ENCODE measurements at regions not wholly inside any gene's neighbourhood (a gene's known extent, or its start where the extent isn't known, plus 50 kb on each side); places are given as distances from the start of the nearest gene placed in this dataset.

DNA sequence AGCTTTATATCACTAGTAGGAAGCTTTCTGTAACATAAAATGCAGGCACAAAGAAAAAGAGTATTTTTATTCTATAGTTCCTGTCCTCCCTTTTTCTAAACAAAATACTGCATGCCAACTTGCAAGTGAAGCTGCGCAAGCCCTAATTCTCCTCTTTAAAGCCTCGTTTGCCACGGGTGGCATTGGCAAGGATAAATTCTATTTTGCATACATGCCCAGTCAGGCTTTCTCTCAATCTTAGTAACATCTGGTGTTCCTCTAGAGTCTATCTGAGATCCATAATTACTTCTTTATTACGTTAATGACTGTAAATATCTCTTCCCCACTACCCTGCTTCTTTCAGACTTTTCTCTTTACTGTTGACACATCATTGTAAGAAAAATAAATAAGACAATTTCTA lies 97.1 kb upstream of the DAAM1 start:
- intact Hi-C loops (cut with micrococcal nuclease): no loop called here
- H3K9me3 Mint-ChIP-seq: no peaks in the 10 kb centered on the region
- no peak overlapping the region for H3K27ac Mint-ChIP-seq
- H3K4me1 Mint-ChIP-seq: no peaks in the 10 kb centered on the region
- H3K27me3 Mint-ChIP-seq: peaks cover 2% of the 10 kb centered on the region
- no peak overlapping the region for H3K4me3 Mint-ChIP-seq
- H3K36me3 Mint-ChIP-seq (ENCODE audit: low read depth): no peaks in the 10 kb centered on the region
- DNase-seq: no peak

DNA sequence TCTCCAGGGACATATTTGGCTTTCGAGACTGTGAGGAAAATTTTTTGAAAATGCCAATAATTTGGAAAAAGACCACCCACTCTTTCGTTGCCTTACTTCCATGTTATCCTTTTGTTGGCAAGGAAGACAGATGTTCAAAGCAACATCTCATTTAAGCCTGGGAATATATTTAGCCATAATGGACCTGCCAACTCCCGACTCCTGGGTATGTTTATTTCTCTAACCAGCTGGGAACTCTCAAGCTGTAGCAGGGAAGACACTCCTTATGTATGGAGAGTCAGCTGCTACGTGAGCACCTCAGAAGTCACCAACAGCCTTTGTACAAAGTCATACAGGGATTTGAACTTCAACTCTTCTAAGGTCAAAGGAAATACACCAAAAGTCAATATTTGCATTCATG lies 96.5 kb upstream of the DAAM1 start:
- no peaks in the 10 kb centered on the region for H3K9me3 Mint-ChIP-seq
- H3K27me3 Mint-ChIP-seq: peaks cover 2% of the 10 kb centered on the region
- H3K4me1 Mint-ChIP-seq: no peaks in the 10 kb centered on the region
- DNase-seq: no peak
- no peak overlapping the region for H3K4me3 Mint-ChIP-seq
- no peak overlapping the region for H3K27ac Mint-ChIP-seq
- H3K36me3 Mint-ChIP-seq (ENCODE audit: low read depth): no peaks in the 10 kb centered on the region
- intact Hi-C loops (cut with micrococcal nuclease): no loop called here

DNA sequence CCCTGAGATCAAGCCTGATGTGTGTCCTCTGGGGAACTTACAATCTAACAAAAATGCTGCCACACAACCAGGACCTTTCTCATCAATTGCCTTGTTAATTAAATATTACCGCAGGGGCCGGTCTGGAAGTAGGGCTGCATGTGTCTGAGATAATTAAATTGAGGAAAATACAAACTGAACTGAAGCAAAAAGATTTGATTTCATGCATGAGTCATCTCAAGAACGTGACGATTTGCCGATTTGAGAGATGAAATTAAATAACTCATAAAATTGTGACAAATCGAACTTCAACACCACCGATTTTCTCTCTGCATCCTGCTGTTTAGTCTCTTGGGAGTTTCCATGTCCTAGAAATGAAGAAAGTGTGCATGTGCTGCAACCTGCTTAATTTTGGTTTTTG lies 94.6 kb upstream of the DAAM1 start:
- no peaks in the 10 kb centered on the region for H3K4me1 Mint-ChIP-seq
- no peak overlapping the region for H3K4me3 Mint-ChIP-seq
- H3K36me3 Mint-ChIP-seq (ENCODE audit: low read depth): no peaks in the 10 kb centered on the region
- H3K27me3 Mint-ChIP-seq: peaks cover 2% of the 10 kb centered on the region
- no peaks in the 10 kb centered on the region for H3K9me3 Mint-ChIP-seq
- no peak overlapping the region for H3K27ac Mint-ChIP-seq
- DNase-seq: no peak
- intact Hi-C loops (cut with micrococcal nuclease): no loop called here

- H3K4me1 Mint-ChIP-seq: no peaks in the 10 kb centered on the region
- DNase-seq: no peak
- H3K9me3 Mint-ChIP-seq: no peaks in the 10 kb centered on the region
- H3K4me3 Mint-ChIP-seq: no peak overlapping the region
- intact Hi-C loops (cut with micrococcal nuclease): no loop called here
- H3K27ac Mint-ChIP-seq: no peak overlapping the region
- H3K27me3 Mint-ChIP-seq: peaks cover 6% of the 10 kb centered on the region
- no peaks in the 10 kb centered on the region for H3K36me3 Mint-ChIP-seq (ENCODE audit: low read depth)
Observed at GRCh38 chr14:59096303-59096702, 92.2 kb upstream of the DAAM1 start.

- Mint-ChIP-seq H3K36me3 (ENCODE audit: low read depth) (no peaks in the 10 kb centered on the region), H3K4me3 (no peak overlapping the region), H3K27me3 (peaks cover 7% of the 10 kb centered on the region), H3K27ac (no peak overlapping the region), H3K9me3 (no peaks in the 10 kb centered on the region), H3K4me1 (no peaks in the 10 kb centered on the region)
- DNase-seq: no peak
- intact Hi-C loops (cut with micrococcal nuclease): no loop called here
Observed at GRCh38 chr14:59097681-59098080, 90.8 kb upstream of the DAAM1 start.

DNA sequence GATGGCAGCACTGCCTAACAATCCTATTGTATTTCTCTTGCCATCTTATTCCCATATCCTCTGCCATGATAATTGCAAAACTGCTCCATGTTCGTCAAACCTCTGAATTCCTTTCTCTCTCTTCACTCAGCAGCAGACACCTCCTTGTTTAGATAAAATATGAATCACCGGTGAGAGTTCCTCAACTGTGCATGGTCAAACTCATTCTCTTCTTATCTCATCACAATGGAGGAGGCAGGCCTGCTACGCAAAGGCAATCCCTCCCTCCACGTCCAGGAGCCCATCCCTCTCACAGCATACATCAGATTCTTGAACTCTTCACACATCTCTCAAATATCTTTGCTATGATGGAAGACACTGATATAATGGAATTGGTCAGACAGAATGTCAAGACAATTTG lies 90.1 kb upstream of the DAAM1 start:
- Mint-ChIP-seq H3K9me3 (no peaks in the 10 kb centered on the region), H3K36me3 (ENCODE audit: low read depth) (no peaks in the 10 kb centered on the region), H3K4me1 (no peaks in the 10 kb centered on the region), H3K4me3 (no peak overlapping the region), H3K27me3 (peaks cover 7% of the 10 kb centered on the region), H3K27ac (no peak overlapping the region)
- no peak for DNase-seq
- intact Hi-C loops (cut with micrococcal nuclease): no loop called here

DNA sequence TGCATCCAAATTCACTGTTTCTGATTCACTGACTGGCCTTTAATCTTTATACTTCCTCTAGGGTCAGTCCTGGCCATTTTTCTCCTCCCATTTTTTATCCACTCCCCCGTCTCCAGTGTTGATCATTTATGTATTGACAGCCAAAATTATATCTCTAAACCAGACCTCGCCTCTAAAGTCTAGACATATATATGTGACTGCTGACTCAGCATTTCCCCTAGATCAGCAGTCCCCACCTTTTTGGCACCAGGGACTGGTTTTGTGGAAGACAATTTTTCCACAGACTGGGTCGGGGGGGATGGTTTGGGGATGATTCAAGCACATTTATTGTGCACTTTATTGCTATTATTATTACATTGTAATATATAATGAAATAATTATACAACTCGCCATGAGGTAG lies 88.3 kb upstream of the DAAM1 start:
- no peak for DNase-seq
- Mint-ChIP-seq H3K4me1 (no peaks in the 10 kb centered on the region), H3K27ac (no peak overlapping the region), H3K27me3 (peaks cover 11% of the 10 kb centered on the region), H3K36me3 (ENCODE audit: low read depth) (no peaks in the 10 kb centered on the region), H3K9me3 (no peaks in the 10 kb centered on the region), H3K4me3 (no peak overlapping the region)
- intact Hi-C loops (cut with micrococcal nuclease): no loop called here

DNA sequence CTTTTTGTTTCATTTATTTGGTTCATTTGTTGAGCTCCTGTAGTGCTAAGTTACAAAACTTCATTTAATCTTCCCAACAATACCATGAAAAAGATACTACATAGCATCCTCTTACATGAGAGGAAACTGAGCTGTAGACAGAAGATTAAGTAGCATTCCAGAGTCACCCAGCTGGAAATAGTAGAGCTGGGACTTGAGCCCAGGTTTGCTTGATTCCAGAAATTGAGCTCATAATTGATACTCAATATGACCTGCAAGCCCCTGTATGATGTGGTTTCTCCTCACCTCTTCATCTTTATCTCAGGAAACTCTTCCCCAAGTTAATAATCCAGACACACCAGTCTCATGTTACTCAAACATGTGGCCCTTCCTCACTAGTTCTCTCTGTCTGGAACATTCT lies 87.0 kb upstream of the DAAM1 start:
- Mint-ChIP-seq H3K27ac (no peak overlapping the region), H3K4me3 (no peak overlapping the region), H3K9me3 (no peaks in the 10 kb centered on the region), H3K4me1 (no peaks in the 10 kb centered on the region), H3K27me3 (peaks cover 11% of the 10 kb centered on the region), H3K36me3 (ENCODE audit: low read depth) (no peaks in the 10 kb centered on the region)
- intact Hi-C loops (cut with micrococcal nuclease): no loop called here
- DNase-seq: no peak

GRCh38 chr14:59103396-59103795 lies 85.1 kb upstream of the DAAM1 start:
- no peaks in the 10 kb centered on the region for H3K36me3 Mint-ChIP-seq (ENCODE audit: low read depth)
- no peak for DNase-seq
- H3K4me3 Mint-ChIP-seq: no peak overlapping the region
- H3K27ac Mint-ChIP-seq: no peak overlapping the region
- peaks cover 11% of the 10 kb centered on the region for H3K27me3 Mint-ChIP-seq
- H3K9me3 Mint-ChIP-seq: no peaks in the 10 kb centered on the region
- no peaks in the 10 kb centered on the region for H3K4me1 Mint-ChIP-seq
- intact Hi-C loops (cut with micrococcal nuclease): no loop called here

GRCh38 chr14:59107819-59108218 lies 80.6 kb upstream of the DAAM1 start:
- no peak overlapping the region for H3K27ac Mint-ChIP-seq
- no peaks in the 10 kb centered on the region for H3K4me1 Mint-ChIP-seq
- no peak for DNase-seq
- intact Hi-C loops (cut with micrococcal nuclease): no loop called here
- H3K9me3 Mint-ChIP-seq: peaks cover 7% of the 10 kb centered on the region
- no peaks in the 10 kb centered on the region for H3K36me3 Mint-ChIP-seq (ENCODE audit: low read depth)
- H3K4me3 Mint-ChIP-seq: no peak overlapping the region
- H3K27me3 Mint-ChIP-seq: peaks cover 12% of the 10 kb centered on the region

DNA sequence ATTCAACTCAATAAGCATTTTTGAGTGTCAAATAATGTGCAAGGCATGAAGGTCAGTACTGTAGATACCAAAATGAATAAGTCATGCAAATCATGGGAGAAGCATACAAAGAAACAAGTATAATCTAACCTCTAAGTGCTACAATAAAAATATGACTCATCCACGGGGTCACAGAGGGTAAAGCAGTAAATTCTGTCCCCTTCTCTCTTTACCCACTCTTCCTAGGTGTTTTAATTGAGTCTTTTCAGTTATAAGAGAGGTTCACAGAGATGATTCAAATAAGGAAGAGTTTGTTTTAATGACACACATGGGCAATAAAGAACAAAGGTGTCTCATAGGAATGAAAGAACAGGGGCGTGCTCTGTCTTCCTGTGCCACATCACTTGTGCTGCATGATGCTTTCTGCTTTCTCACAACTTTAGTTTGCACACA lies 71.5 kb upstream of the DAAM1 start:
- no peak for DNase-seq
- Mint-ChIP-seq H3K4me3 (no peak overlapping the region), H3K4me1 (no peaks in the 10 kb centered on the region), H3K9me3 (peaks cover 7% of the 10 kb centered on the region), H3K27me3 (peaks cover 12% of the 10 kb centered on the region), H3K27ac (no peak overlapping the region), H3K36me3 (ENCODE audit: low read depth) (no peaks in the 10 kb centered on the region)
- intact Hi-C loops (cut with micrococcal nuclease): no loop called here

DNA sequence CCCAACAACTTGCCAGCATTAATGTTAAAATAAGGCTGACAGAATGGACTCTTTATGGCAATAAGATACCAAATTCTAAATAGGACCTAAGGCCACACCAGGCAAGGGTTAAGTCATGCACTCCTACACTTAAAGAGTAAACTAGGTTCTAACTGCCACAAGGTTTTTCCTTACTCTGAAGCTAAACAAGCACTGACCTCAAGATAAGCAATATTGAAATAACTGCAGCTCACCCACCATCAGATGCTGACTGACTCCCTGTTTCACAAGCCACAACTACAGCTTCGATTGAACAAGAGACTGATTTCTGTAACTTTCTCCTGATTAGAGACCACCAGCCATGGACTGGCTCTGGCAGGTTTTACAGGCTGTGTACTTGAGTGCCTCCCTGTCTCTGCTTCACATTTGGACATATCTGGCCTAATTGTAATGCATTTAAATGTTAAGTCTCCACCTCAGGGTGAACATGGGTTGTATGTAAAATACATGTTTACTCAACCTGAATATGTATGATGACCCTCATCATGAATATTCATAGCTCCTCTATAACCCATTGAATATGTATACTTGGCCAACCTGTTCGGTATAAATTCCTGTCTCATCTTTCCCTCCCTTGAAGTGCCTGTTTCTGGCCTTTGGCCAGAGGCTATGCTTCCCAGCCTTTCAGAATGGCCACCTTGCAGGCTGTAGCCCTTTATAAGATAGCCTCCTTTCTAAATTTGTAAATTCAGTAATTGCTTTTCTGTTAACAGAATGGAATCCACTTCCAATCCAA lies 70.5 kb upstream of the DAAM1 start:
- Mint-ChIP-seq H3K36me3 (ENCODE audit: low read depth) (no peaks in the 10 kb centered on the region), H3K27me3 (peaks cover 14% of the 10 kb centered on the region), H3K4me3 (no peak overlapping the region), H3K27ac (no peak overlapping the region), H3K4me1 (no peaks in the 10 kb centered on the region), H3K9me3 (no peaks in the 10 kb centered on the region)
- intact Hi-C loops (cut with micrococcal nuclease): no loop called here
- DNase-seq: no peak

DNA sequence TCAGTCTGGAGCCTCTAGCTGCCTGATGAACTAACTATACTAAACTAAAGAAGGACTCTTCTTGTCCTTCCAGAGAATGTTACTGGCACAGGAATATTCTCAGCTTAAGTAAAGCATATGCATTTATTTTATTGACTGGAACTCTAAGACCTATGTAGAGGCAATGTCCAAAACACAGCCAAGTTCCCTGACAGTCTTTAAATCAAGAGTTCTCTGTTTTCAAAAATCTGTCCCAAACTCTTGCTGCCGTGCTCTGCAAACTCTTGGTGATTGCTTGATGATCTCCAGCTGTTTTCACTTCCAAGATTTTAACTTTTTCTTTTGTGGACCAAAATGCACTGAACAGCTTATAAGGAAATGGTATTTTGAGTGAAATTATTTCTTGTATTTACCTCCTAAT lies 67.5 kb upstream of the DAAM1 start:
- intact Hi-C loops (cut with micrococcal nuclease): loop anchor here (10.0 kb wide), 1 partner anchor 1064 kb away; no protein-coding TSS in a partner anchor
- H3K36me3 Mint-ChIP-seq (ENCODE audit: low read depth): no peaks in the 10 kb centered on the region
- no peaks in the 10 kb centered on the region for H3K4me1 Mint-ChIP-seq
- H3K4me3 Mint-ChIP-seq: no peak overlapping the region
- no peak overlapping the region for H3K27ac Mint-ChIP-seq
- H3K27me3 Mint-ChIP-seq: peaks cover 20% of the 10 kb centered on the region
- no peak for DNase-seq
- no peaks in the 10 kb centered on the region for H3K9me3 Mint-ChIP-seq

DNA sequence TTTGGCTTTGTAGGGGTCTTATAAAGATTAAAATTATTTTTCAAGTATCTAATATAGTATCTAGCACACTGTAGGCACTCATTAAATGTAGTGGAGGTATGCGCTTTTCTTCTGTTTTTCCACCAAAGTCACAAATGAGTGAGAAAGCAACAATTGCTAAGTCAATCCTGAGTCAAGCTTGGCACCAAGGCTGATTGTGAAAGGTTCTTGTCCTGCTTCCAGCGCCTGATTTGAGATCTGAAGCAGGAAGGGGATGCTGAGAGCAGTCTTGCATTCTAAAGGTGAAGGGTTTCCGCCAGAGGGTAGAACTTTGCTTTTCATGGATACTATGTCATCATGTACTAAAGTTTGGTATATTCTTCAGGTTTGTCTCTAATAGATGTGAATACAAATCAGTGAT lies 64.9 kb upstream of the DAAM1 start:
- Mint-ChIP-seq H3K36me3 (ENCODE audit: low read depth) (no peaks in the 10 kb centered on the region), H3K4me1 (no peaks in the 10 kb centered on the region), H3K4me3 (no peak overlapping the region), H3K9me3 (no peaks in the 10 kb centered on the region), H3K27ac (no peak overlapping the region), H3K27me3 (peaks cover 23% of the 10 kb centered on the region)
- no peak for DNase-seq
- intact Hi-C loops (cut with micrococcal nuclease): loop anchor here (10.0 kb wide), 1 partner anchor 1061 kb away; no protein-coding TSS in a partner anchor

DNA sequence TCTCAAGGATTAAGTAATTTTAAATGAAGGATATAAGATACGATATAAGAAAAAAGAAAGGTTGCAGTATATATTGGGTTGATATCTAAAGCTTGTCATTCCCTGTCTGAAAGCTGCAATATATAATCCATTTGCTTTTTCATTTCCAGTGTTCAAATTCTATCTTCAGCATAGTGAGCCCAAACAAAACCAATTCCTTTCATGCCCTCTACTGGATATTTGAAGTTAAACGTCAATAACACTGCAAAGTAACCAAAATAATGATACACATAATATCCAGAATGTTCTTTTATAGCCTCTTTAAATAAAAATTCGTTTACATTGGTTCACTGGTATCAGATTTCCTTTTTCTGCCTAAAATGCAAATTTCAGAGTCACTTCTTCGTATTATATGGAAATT lies 64.5 kb upstream of the DAAM1 start:
- Mint-ChIP-seq H3K4me3 (no peak overlapping the region), H3K36me3 (ENCODE audit: low read depth) (no peaks in the 10 kb centered on the region), H3K27me3 (peaks cover 26% of the 10 kb centered on the region), H3K9me3 (no peaks in the 10 kb centered on the region), H3K4me1 (no peaks in the 10 kb centered on the region), H3K27ac (no peak overlapping the region)
- DNase-seq: no peak
- intact Hi-C loops (cut with micrococcal nuclease): loop anchor here (10.0 kb wide), 1 partner anchor 1061 kb away; no protein-coding TSS in a partner anchor

Measured in activated CD4-positive, alpha-beta T cell treated with anti-CD3 and anti-CD28 coated beads, Interleukin-2, amount 10 ng/mL, durations not matched to agents 24 days and 14 days (primary cell).